ENCODE measurements at regions not wholly inside any gene's neighbourhood (a gene's known extent, or its start where the extent isn't known, plus 50 kb on each side); places are given as distances from the start of the nearest gene placed in this dataset.

- Histone ChIP-seq H3K4me1 (ENCODE audit: control insufficient read depth, insufficient read depth, low read length) (peaks cover 6% of the 10 kb centered on the region; the same call in 1 of the 2 replicates), H3K4me3 (ENCODE audit: low read depth in 2 of 2, low read length in 2 of 2) (no peak overlapping the region), H3K27ac (ENCODE audit: low read length) (peak overlapping the region; percentile 58; the same call in 1 of the 2 replicates), H3K9me3 (ENCODE audit: control insufficient read depth, insufficient read depth, low read depth, low read length) (no peaks in the 10 kb centered on the region), H3K36me3 (ENCODE audit: control insufficient read depth, insufficient read depth, low read length) (no peaks in the 10 kb centered on the region), H3K27me3 (ENCODE audit: control insufficient read depth, insufficient read depth, low read length) (no peaks in the 10 kb centered on the region)
- intact Hi-C loops (cut with micrococcal nuclease; ENCODE audit: unreplicated experiment): no loop called here
- ATAC-seq (no peak), DNase-seq (ENCODE audit: low read depth, low spot score) (peak; percentile 74)
- POLR2A ChIA-PET: no interaction called here
- CTCF ChIA-PET: no interaction called here
- in situ Hi-C loops (cut with HindIII; ENCODE audit: low pct_unique_long_range_greater_than_20kb, low sequenced_read_pairs): no loop called here
- BruUV-seq (replicated peaks): no TSS peak
- no peak for TF ChIP-seq POLR2AphosphoS5 (IDR thresholded peaks at IDR 0.05; ENCODE audit: low read depth, low read length)
These were observed 443.2 kb upstream of the SEMA3A start for GRCh38 chr7:84637568-84638338.

GRCh38 chr7:84631913-84632312 lies 437.3 kb upstream of the SEMA3A start:
- intact Hi-C loops (cut with micrococcal nuclease; ENCODE audit: unreplicated experiment): no loop called here
- DNase-seq (ENCODE audit: low read depth, low spot score) (no peak), ATAC-seq (no peak)
- in situ Hi-C loops (cut with HindIII; ENCODE audit: low pct_unique_long_range_greater_than_20kb, low sequenced_read_pairs): no loop called here
- Histone ChIP-seq H3K4me1 (ENCODE audit: control insufficient read depth, insufficient read depth, low read length) (no peaks in the 10 kb centered on the region), H3K27me3 (ENCODE audit: control insufficient read depth, insufficient read depth, low read length) (no peaks in the 10 kb centered on the region), H3K27ac (ENCODE audit: low read length) (no peak overlapping the region), H3K9me3 (ENCODE audit: control insufficient read depth, insufficient read depth, low read depth, low read length) (no peaks in the 10 kb centered on the region), H3K36me3 (ENCODE audit: control insufficient read depth, insufficient read depth, low read length) (no peaks in the 10 kb centered on the region), H3K4me3 (ENCODE audit: low read depth in 2 of 2, low read length in 2 of 2) (no peak overlapping the region)
- no peak for TF ChIP-seq POLR2AphosphoS5 (IDR thresholded peaks at IDR 0.05; ENCODE audit: low read depth, low read length)
- TF ChIP-seq TCF7L2 (IDR thresholded peaks at IDR 0.05; ENCODE audit: low read depth, low read length): no peak
- TF ChIP-seq SIN3A (IDR thresholded peaks at IDR 0.05; ENCODE audit: borderline replicate concordance, insufficient read depth, low read depth, low read length): no peak
- no peak for TF ChIP-seq REST (IDR thresholded peaks at IDR 0.05; ENCODE audit: insufficient read depth in 1 of 2, low read depth in 2 of 2, low read length in 1 of 2)
- TF ChIP-seq, protein P1, sequence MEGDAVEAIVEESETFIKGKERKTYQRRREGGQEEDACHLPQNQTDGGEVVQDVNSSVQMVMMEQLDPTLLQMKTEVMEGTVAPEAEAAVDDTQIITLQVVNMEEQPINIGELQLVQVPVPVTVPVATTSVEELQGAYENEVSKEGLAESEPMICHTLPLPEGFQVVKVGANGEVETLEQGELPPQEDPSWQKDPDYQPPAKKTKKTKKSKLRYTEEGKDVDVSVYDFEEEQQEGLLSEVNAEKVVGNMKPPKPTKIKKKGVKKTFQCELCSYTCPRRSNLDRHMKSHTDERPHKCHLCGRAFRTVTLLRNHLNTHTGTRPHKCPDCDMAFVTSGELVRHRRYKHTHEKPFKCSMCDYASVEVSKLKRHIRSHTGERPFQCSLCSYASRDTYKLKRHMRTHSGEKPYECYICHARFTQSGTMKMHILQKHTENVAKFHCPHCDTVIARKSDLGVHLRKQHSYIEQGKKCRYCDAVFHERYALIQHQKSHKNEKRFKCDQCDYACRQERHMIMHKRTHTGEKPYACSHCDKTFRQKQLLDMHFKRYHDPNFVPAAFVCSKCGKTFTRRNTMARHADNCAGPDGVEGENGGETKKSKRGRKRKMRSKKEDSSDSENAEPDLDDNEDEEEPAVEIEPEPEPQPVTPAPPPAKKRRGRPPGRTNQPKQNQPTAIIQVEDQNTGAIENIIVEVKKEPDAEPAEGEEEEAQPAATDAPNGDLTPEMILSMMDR (IDR thresholded peaks at IDR 0.05): no peak
- ChIA-PET CTCF (no interaction called here), POLR2A (no interaction called here)
- no TSS peak for BruUV-seq (replicated peaks)

DNA sequence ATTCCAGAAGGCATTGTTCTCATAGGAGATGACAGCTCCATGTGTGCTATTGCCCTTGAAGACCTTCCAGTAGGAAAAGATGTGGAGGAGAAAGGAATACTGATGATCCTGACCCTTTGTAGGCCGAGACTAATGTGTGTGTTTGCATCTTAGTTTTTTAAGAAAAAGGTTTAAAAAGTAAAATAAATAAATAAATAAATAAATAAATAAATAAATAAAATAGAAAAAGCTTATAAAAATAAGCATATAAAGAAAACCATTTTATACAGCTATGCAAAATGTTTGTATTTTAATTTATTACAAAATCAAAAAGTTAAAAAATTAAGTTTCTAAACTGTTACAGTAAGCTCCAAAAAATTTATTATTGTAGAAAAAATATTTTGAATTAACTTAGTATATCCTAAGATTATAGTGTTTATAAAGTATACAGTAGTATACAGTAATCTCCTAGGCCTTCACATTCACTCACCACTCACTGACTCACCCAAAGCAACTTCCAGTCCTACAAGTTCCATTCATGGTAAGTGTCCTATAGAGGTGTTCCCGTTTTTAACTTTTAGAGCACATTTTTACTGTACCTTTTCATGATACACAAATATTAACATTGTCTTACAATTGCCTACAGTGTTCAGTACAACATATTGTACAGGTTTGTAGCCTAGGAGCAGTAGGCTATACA lies 435.2 kb upstream of the SEMA3A start:
- H3K4me1 ChIP-seq (ENCODE audit: control insufficient read depth, insufficient read depth, low read length): no peaks in the 10 kb centered on the region
- DNase-seq (ENCODE audit: low read depth, low spot score): no peak
- no peaks in the 10 kb centered on the region for H3K36me3 ChIP-seq (ENCODE audit: control insufficient read depth, insufficient read depth, low read length)
- no peaks in the 10 kb centered on the region for H3K27me3 ChIP-seq (ENCODE audit: control insufficient read depth, insufficient read depth, low read length)
- no peak overlapping the region for H3K4me3 ChIP-seq (ENCODE audit: low read depth in 2 of 2, low read length in 2 of 2)
- no peak overlapping the region for H3K27ac ChIP-seq (ENCODE audit: low read length)
- no peak for ATAC-seq
- TF ChIP-seq SIN3A (IDR thresholded peaks at IDR 0.05; ENCODE audit: borderline replicate concordance, insufficient read depth, low read depth, low read length) (no peak), REST (IDR thresholded peaks at IDR 0.05; ENCODE audit: insufficient read depth in 1 of 2, low read depth in 2 of 2, low read length in 1 of 2) (no peak), TCF7L2 (IDR thresholded peaks at IDR 0.05; ENCODE audit: low read depth, low read length) (no peak), POLR2AphosphoS5 (IDR thresholded peaks at IDR 0.05; ENCODE audit: low read depth, low read length) (no peak)
- TF ChIP-seq, protein P1 (IDR thresholded peaks at IDR 0.05): no peak
- ChIA-PET POLR2A (no interaction called here), CTCF (no interaction called here)
- in situ Hi-C loops (cut with HindIII; ENCODE audit: low pct_unique_long_range_greater_than_20kb, low sequenced_read_pairs): no loop called here
- intact Hi-C loops (cut with micrococcal nuclease; ENCODE audit: unreplicated experiment): no loop called here
- H3K9me3 ChIP-seq (ENCODE audit: control insufficient read depth, insufficient read depth, low read depth, low read length): no peaks in the 10 kb centered on the region; the same call in 1 of the 2 replicates
- BruUV-seq (replicated peaks): no TSS peak
